Panc1 (cell line): ENCODE measurements at regions not wholly inside any gene's neighbourhood (a gene's known extent, or its start where the extent isn't known, plus 50 kb on each side); places are given as distances from the start of the nearest gene placed in this dataset.

Experiments used
- ATAC-seq: fragments of 200-7000 bp; cut with Tn5 transposase; 2 replicates; pipeline ENCODE4 v1.9.1; 2020; ENCODE audit warnings: mild to moderate bottlenecking, moderate library complexity
- BruUV-seq: library from RNA; stranded (reverse); fragments of 400-500 nt; replicated peaks from 2 replicates; lab custom pipeline; 2021; lab: Mats Ljungman, UMichigan
- CTCF ChIA-PET: fragments of 300-600 bp; sonication (Branson Sonifier 250); formaldehyde crosslinking; loops from one replicate; lab custom pipeline; 2022; ENCODE audit warnings: antibody characterized with exemption; lab: Charles Lee
- POLR2A ChIA-PET: fragments of 300-600 bp; sonication (Branson Sonifier 250); formaldehyde crosslinking; loops from one replicate; lab custom pipeline; 2022; ENCODE audit warnings: antibody characterized with exemption; lab: Charles Lee
- DNase-seq: peaks from one replicate; pipeline ENCODE4 v3.0.0-alpha.2; 2010; ENCODE audit warnings: low read depth, low spot score
- H3K27ac ChIP-seq: 2 replicates; pipeline ENCODE4 v1.5.1; 2011; ENCODE audit warnings: mild to moderate bottlenecking, low read length, inconsistent platforms
- H3K27me3 ChIP-seq: fragments of 200-500 bp; sonication (Bioruptor generic); 2 replicates; pipeline ENCODE4 v1.6.0; 2014; ENCODE audit warnings: low read length, inconsistent platforms; ENCODE audit not compliant: control insufficient read depth, insufficient read depth
- H3K36me3 ChIP-seq: fragments of 200-500 bp; sonication (Bioruptor generic); 2 replicates; pipeline ENCODE4 v1.5.1; 2014; ENCODE audit warnings: inconsistent platforms, mild to moderate bottlenecking, low read length, moderate library complexity; ENCODE audit not compliant: control insufficient read depth, insufficient read depth
- H3K4me1 ChIP-seq: 2 replicates; pipeline ENCODE4 v1.5.1; 2011; ENCODE audit warnings: inconsistent platforms, mild to moderate bottlenecking, low read length, moderate library complexity; ENCODE audit not compliant: control insufficient read depth, insufficient read depth
- H3K4me3 ChIP-seq, 2 experiments: 2 replicates each; pipeline ENCODE4 v1.5.1; 2011 to 2012; ENCODE audit warnings: low read depth in 2 of 2, low read length in 2 of 2, mild to moderate bottlenecking in 2 of 2, inconsistent platforms in 1 of 2, moderate library complexity in 1 of 2
- H3K9me3 ChIP-seq: fragments of 200-500 bp; sonication (Bioruptor generic); 2 replicates; pipeline ENCODE4 v1.5.1; 2014; ENCODE audit warnings: low read depth, mild to moderate bottlenecking, inconsistent platforms, low read length, moderate library complexity; ENCODE audit not compliant: control insufficient read depth, insufficient read depth
- POLR2AphosphoS5 ChIP-seq: IDR thresholded peaks from 2 replicates; pipeline ENCODE4 v1.6.1; 2012; ENCODE audit warnings: mild to moderate bottlenecking, low read depth, low read length, moderate library complexity
- SIN3A ChIP-seq: IDR thresholded peaks from 2 replicates; pipeline ENCODE4 v1.6.1; 2012; ENCODE audit warnings: low read depth, mild to moderate bottlenecking, low read length, moderate library complexity, borderline replicate concordance; ENCODE audit not compliant: insufficient read depth
- TCF7L2 ChIP-seq: IDR thresholded peaks from 2 replicates; pipeline ENCODE4 v1.6.1; 2011; ENCODE audit warnings: mild to moderate bottlenecking, low read depth, low read length, inconsistent platforms
- in situ Hi-C: cut with HindIII; loops from 2 replicates; pipeline ENCODE4 v1.10.0; 2016; ENCODE audit warnings: low sequenced_read_pairs, low pct_unique_long_range_greater_than_20kb
- intact Hi-C: fragments of 100-400 bp; cut with micrococcal nuclease; formaldehyde crosslinking; loops from one replicate; pipeline ENCODE4 v1.10.0; 2022; ENCODE audit not compliant: unreplicated experiment
- TF ChIP-seq, protein P1 (sequence below), 2 experiments: IDR thresholded peaks; 2 replicates each; pipeline ENCODE4 v1.6.1; 2011 to 2012; ENCODE audit warnings: low read depth in 2 of 2, control low read depth in 1 of 2, low read length in 1 of 2, mild to moderate bottlenecking in 1 of 2, moderate library complexity in 1 of 2; ENCODE audit not compliant: insufficient read depth in 1 of 2
- TF ChIP-seq, protein P2 (sequence below): fragments of 450-650 bp; IDR thresholded peaks from 2 replicates; pipeline ENCODE4 v1.5.1; 2017; ENCODE audit warnings: mild to moderate bottlenecking

DNA sequence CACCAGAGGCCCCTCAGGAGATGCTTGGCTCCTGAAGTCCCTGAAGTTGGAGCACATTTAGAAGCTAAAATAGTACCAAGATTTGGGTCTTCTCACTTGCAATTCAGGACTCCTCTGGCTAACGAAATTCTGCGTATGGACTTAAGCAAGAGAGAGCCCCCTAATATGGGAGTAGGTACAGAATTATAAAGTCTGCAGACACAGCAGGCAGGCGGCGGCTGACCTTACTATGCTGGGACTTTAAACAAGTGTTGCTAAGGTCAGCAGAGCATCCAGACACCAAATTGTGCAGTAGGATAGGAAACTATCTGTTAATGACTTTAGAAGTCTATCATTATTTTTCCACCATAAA, 104.5 kb upstream of the PDE4B start:
- H3K36me3 ChIP-seq, result no peaks in the 10 kb centered on the region
- intact Hi-C loops (loop anchor here (1.0 kb wide), 1 partner anchor 452 kb away; no protein-coding TSS in a partner anchor), in situ Hi-C loops (no loop called here)
- no peak for ATAC-seq
- H3K4me1 ChIP-seq, result 0 out of 2 replicates have a peak, but pooled peaks cover 2% of the 10 kb centered on the region
- ChIA-PET POLR2A (no interaction called here), CTCF (interaction anchor here (1.3 to 1.5 kb wide), 2 partner anchors 473 to 624 kb away, joined by 3 to 6 read pairs; no protein-coding TSS in a partner anchor)
- no peak overlapping the region for H3K4me3 ChIP-seq
- no TSS peak for BruUV-seq
- TF ChIP-seq, protein P1, sequence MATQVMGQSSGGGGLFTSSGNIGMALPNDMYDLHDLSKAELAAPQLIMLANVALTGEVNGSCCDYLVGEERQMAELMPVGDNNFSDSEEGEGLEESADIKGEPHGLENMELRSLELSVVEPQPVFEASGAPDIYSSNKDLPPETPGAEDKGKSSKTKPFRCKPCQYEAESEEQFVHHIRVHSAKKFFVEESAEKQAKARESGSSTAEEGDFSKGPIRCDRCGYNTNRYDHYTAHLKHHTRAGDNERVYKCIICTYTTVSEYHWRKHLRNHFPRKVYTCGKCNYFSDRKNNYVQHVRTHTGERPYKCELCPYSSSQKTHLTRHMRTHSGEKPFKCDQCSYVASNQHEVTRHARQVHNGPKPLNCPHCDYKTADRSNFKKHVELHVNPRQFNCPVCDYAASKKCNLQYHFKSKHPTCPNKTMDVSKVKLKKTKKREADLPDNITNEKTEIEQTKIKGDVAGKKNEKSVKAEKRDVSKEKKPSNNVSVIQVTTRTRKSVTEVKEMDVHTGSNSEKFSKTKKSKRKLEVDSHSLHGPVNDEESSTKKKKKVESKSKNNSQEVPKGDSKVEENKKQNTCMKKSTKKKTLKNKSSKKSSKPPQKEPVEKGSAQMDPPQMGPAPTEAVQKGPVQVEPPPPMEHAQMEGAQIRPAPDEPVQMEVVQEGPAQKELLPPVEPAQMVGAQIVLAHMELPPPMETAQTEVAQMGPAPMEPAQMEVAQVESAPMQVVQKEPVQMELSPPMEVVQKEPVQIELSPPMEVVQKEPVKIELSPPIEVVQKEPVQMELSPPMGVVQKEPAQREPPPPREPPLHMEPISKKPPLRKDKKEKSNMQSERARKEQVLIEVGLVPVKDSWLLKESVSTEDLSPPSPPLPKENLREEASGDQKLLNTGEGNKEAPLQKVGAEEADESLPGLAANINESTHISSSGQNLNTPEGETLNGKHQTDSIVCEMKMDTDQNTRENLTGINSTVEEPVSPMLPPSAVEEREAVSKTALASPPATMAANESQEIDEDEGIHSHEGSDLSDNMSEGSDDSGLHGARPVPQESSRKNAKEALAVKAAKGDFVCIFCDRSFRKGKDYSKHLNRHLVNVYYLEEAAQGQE (IDR thresholded peaks at IDR 0.05; ENCODE audit: insufficient read depth in 1 of 2, low read depth in 2 of 2, low read length in 1 of 2), result no peak
- TF ChIP-seq TCF7L2 (no peak), SIN3A (no peak), POLR2AphosphoS5 (no peak)
- TF ChIP-seq, protein P2, sequence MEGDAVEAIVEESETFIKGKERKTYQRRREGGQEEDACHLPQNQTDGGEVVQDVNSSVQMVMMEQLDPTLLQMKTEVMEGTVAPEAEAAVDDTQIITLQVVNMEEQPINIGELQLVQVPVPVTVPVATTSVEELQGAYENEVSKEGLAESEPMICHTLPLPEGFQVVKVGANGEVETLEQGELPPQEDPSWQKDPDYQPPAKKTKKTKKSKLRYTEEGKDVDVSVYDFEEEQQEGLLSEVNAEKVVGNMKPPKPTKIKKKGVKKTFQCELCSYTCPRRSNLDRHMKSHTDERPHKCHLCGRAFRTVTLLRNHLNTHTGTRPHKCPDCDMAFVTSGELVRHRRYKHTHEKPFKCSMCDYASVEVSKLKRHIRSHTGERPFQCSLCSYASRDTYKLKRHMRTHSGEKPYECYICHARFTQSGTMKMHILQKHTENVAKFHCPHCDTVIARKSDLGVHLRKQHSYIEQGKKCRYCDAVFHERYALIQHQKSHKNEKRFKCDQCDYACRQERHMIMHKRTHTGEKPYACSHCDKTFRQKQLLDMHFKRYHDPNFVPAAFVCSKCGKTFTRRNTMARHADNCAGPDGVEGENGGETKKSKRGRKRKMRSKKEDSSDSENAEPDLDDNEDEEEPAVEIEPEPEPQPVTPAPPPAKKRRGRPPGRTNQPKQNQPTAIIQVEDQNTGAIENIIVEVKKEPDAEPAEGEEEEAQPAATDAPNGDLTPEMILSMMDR, result no peak
- H3K27me3 ChIP-seq, result no peaks in the 10 kb centered on the region
- DNase-seq, result no peak
- no peaks in the 10 kb centered on the region for H3K9me3 ChIP-seq
- H3K27ac ChIP-seq, result no peak overlapping the region

DNA sequence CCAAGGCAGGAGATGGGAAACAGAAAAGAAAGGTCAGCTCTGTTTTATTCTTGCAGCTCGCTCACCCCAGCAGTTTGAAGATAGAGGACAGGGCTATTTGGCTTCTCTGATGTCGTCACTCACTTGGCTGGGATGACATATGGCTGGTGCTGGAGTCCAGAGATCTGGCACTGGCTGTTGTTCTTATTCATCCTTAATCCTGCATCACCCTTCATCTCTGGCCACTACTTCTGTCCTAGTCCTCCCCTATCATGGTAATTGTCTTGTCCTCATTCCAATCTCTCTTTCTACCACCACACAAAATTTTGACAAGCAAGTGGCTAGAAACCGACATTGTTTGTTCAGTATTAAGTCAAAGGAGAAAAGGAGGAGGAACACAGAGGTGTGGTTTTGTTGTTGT, 103.8 kb upstream of the PDE4B start:
- Histone ChIP-seq H3K4me1 (0 out of 2 replicates have a peak, but pooled peaks cover 2% of the 10 kb centered on the region), H3K4me3 (no peak overlapping the region), H3K36me3 (no peaks in the 10 kb centered on the region), H3K27me3 (no peaks in the 10 kb centered on the region), H3K9me3 (no peaks in the 10 kb centered on the region), H3K27ac (no peak overlapping the region)
- CTCF ChIA-PET, result no interaction called here
- DNase-seq (no peak), ATAC-seq (no peak)
- intact Hi-C loops, result loop anchor here (1.0 kb wide), 1 partner anchor 453 kb away; no protein-coding TSS in a partner anchor
- no TSS peak for BruUV-seq
- TF ChIP-seq TCF7L2, result no peak
- TF ChIP-seq, protein P1 (IDR thresholded peaks at IDR 0.05; ENCODE audit: insufficient read depth in 1 of 2, low read depth in 2 of 2, low read length in 1 of 2), result no peak
- TF ChIP-seq, protein P2, result no peak
- TF ChIP-seq SIN3A, result no peak
- TF ChIP-seq POLR2AphosphoS5, result no peak
- in situ Hi-C loops, result no loop called here
- POLR2A ChIA-PET, result no interaction called here
